ENCODE measurements at regions not wholly inside any gene's neighbourhood (a gene's known extent, or its start where the extent isn't known, plus 50 kb on each side); places are given as distances from the start of the nearest gene placed in this dataset.

- TF ChIP-seq RAD21 (IDR thresholded peaks at IDR 0.05; ENCODE audit: low read depth), result no peak
- no peak for TF ChIP-seq CREB1 (IDR thresholded peaks at IDR 0.05; ENCODE audit: low read depth)
- no peak for TF ChIP-seq TAF1 (IDR thresholded peaks at IDR 0.05; ENCODE audit: low read depth)
- TF ChIP-seq FOXM1 (IDR thresholded peaks at IDR 0.05; ENCODE audit: borderline replicate concordance, low read depth), result no peak
- TF ChIP-seq YY1 (IDR thresholded peaks at IDR 0.05; ENCODE audit: low read depth), result no peak
- no peak for TF ChIP-seq TEAD4 (IDR thresholded peaks at IDR 0.05)
- no peak for TF ChIP-seq MAX (IDR thresholded peaks at IDR 0.05)
- no peak for TF ChIP-seq TCF12 (IDR thresholded peaks at IDR 0.05; ENCODE audit: low read depth)
These were observed 276.0 kb downstream of the ZNF516 start for GRCh38 chr18:76219023-76219422.

DNA sequence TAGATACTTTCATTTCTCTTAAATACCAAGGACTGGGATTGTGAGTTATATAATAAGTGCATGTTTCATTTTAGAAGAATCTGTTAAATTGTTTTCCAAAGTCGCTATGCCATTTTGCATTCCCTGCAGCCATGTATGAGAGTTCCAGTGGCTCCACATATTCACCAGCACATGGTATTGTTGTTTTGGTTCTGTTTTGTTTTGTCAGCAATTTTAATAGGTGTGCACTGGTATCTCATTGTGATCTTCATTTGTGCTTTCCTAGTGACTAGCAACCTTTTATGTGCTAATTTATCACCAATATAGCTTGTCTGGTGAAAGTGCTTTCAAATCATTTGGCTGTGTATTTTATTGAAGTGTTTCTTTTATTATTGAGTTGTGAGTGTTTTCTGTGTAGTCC lies 278.9 kb downstream of the ZNF516 start:
- TF ChIP-seq YY1 (IDR thresholded peaks at IDR 0.05; ENCODE audit: low read depth), result no peak
- no peak for TF ChIP-seq MAX (IDR thresholded peaks at IDR 0.05)
- no peak for TF ChIP-seq USF1 (IDR thresholded peaks at IDR 0.05)
- TF ChIP-seq CEBPB (IDR thresholded peaks at IDR 0.05), result no peak
- TF ChIP-seq, protein P1, sequence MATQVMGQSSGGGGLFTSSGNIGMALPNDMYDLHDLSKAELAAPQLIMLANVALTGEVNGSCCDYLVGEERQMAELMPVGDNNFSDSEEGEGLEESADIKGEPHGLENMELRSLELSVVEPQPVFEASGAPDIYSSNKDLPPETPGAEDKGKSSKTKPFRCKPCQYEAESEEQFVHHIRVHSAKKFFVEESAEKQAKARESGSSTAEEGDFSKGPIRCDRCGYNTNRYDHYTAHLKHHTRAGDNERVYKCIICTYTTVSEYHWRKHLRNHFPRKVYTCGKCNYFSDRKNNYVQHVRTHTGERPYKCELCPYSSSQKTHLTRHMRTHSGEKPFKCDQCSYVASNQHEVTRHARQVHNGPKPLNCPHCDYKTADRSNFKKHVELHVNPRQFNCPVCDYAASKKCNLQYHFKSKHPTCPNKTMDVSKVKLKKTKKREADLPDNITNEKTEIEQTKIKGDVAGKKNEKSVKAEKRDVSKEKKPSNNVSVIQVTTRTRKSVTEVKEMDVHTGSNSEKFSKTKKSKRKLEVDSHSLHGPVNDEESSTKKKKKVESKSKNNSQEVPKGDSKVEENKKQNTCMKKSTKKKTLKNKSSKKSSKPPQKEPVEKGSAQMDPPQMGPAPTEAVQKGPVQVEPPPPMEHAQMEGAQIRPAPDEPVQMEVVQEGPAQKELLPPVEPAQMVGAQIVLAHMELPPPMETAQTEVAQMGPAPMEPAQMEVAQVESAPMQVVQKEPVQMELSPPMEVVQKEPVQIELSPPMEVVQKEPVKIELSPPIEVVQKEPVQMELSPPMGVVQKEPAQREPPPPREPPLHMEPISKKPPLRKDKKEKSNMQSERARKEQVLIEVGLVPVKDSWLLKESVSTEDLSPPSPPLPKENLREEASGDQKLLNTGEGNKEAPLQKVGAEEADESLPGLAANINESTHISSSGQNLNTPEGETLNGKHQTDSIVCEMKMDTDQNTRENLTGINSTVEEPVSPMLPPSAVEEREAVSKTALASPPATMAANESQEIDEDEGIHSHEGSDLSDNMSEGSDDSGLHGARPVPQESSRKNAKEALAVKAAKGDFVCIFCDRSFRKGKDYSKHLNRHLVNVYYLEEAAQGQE (IDR thresholded peaks at IDR 0.05; ENCODE audit: low read depth), result no peak
- no peak for TF ChIP-seq EGR1 (IDR thresholded peaks at IDR 0.05)
- no peak for TF ChIP-seq TCF12 (IDR thresholded peaks at IDR 0.05; ENCODE audit: low read depth)
- no peak for TF ChIP-seq TEAD4 (IDR thresholded peaks at IDR 0.05)
- TF ChIP-seq EP300 (IDR thresholded peaks at IDR 0.05; ENCODE audit: borderline replicate concordance), result no peak
- no peak for TF ChIP-seq ZBTB7A (IDR thresholded peaks at IDR 0.05; ENCODE audit: low read depth)

GRCh38 chr18:76213991-76214390 lies 281.1 kb downstream of the ZNF516 start:
- TF ChIP-seq, protein P1 (IDR thresholded peaks at IDR 0.05; ENCODE audit: low read depth), result no peak
- TF ChIP-seq CREB1 (IDR thresholded peaks at IDR 0.05; ENCODE audit: low read depth) (no peak), CEBPB (IDR thresholded peaks at IDR 0.05) (no peak), FOXM1 (IDR thresholded peaks at IDR 0.05; ENCODE audit: borderline replicate concordance, low read depth) (no peak), NFIC (IDR thresholded peaks at IDR 0.05) (no peak), YY1 (IDR thresholded peaks at IDR 0.05; ENCODE audit: low read depth) (no peak), RAD21 (IDR thresholded peaks at IDR 0.05; ENCODE audit: low read depth) (no peak), MAX (IDR thresholded peaks at IDR 0.05) (no peak), USF1 (IDR thresholded peaks at IDR 0.05) (no peak), EP300 (IDR thresholded peaks at IDR 0.05; ENCODE audit: borderline replicate concordance) (no peak), TAF1 (IDR thresholded peaks at IDR 0.05; ENCODE audit: low read depth) (no peak), ZBTB7A (IDR thresholded peaks at IDR 0.05; ENCODE audit: low read depth) (no peak), TEAD4 (IDR thresholded peaks at IDR 0.05) (no peak), EGR1 (IDR thresholded peaks at IDR 0.05) (no peak)

- TF ChIP-seq, protein P1 (IDR thresholded peaks at IDR 0.05; ENCODE audit: low read depth), result no peak
- TF ChIP-seq YY1 (IDR thresholded peaks at IDR 0.05; ENCODE audit: low read depth) (no peak), CREB1 (IDR thresholded peaks at IDR 0.05; ENCODE audit: low read depth) (no peak), EGR1 (IDR thresholded peaks at IDR 0.05) (no peak), FOXM1 (IDR thresholded peaks at IDR 0.05; ENCODE audit: borderline replicate concordance, low read depth) (no peak), TCF12 (IDR thresholded peaks at IDR 0.05; ENCODE audit: low read depth) (no peak), TAF1 (IDR thresholded peaks at IDR 0.05; ENCODE audit: low read depth) (no peak), ZBTB7A (IDR thresholded peaks at IDR 0.05; ENCODE audit: low read depth) (no peak), RAD21 (IDR thresholded peaks at IDR 0.05; ENCODE audit: low read depth) (no peak), USF1 (IDR thresholded peaks at IDR 0.05) (no peak), MAX (IDR thresholded peaks at IDR 0.05) (no peak), TEAD4 (IDR thresholded peaks at IDR 0.05) (no peak), CEBPB (IDR thresholded peaks at IDR 0.05) (no peak), NFIC (IDR thresholded peaks at IDR 0.05) (no peak), EP300 (IDR thresholded peaks at IDR 0.05; ENCODE audit: borderline replicate concordance) (no peak)
These were observed 282.1 kb downstream of the ZNF516 start for GRCh38 chr18:76212960-76213359.

Measured in Ishikawa (cell line).